ENCODE measurements at regions not wholly inside any gene's neighbourhood (a gene's known extent, or its start where the extent isn't known, plus 50 kb on each side); places are given as distances from the start of the nearest gene placed in this dataset.

- no peak for TF ChIP-seq TOX (CRISPR knock-in tag; IDR thresholded peaks at IDR 0.05; ENCODE audit: borderline replicate concordance)
- TF ChIP-seq CSRNP3 (CRISPR knock-in tag; IDR thresholded peaks at IDR 0.05): no peak
- no peak for TF ChIP-seq ISL1 (CRISPR knock-in tag; IDR thresholded peaks at IDR 0.05)
- no peak for TF ChIP-seq ZFP30 (CRISPR knock-in tag; IDR thresholded peaks at IDR 0.05)
- no peak for TF ChIP-seq CSDC2 (CRISPR knock-in tag; IDR thresholded peaks at IDR 0.05)
- TF ChIP-seq GLIS3 (CRISPR knock-in tag; IDR thresholded peaks at IDR 0.05): no peak
- TF ChIP-seq PPARA (CRISPR knock-in tag; IDR thresholded peaks at IDR 0.05; ENCODE audit: borderline replicate concordance): no peak
- TF ChIP-seq ZNF565 (CRISPR knock-in tag; conservative IDR thresholded peaks at IDR 0.05; ENCODE audit: low read depth): no peak
- TF ChIP-seq ZC3H10 (CRISPR knock-in tag; IDR thresholded peaks at IDR 0.05): no peak
- TF ChIP-seq TSHZ2 (CRISPR knock-in tag; IDR thresholded peaks at IDR 0.05): no peak
- no peak for TF ChIP-seq RARB (CRISPR knock-in tag; IDR thresholded peaks at IDR 0.05)
- TF ChIP-seq OSR1 (CRISPR knock-in tag; IDR thresholded peaks at IDR 0.05): no peak
- TF ChIP-seq POU6F1 (CRISPR knock-in tag; IDR thresholded peaks at IDR 0.05; ENCODE audit: borderline replicate concordance, low read depth): no peak
- TF ChIP-seq SNAI2 (CRISPR knock-in tag; IDR thresholded peaks at IDR 0.05): no peak
- no peak for TF ChIP-seq ZNF70 (CRISPR knock-in tag; IDR thresholded peaks at IDR 0.05)
- ATAC-seq: no peak
Measured at GRCh38 chr6:164505425-164505824, 804.0 kb downstream of the C6orf118 start.

- ATAC-seq: no peak
- TF ChIP-seq POU6F1 (CRISPR knock-in tag; IDR thresholded peaks at IDR 0.05; ENCODE audit: borderline replicate concordance, low read depth) (no peak), OSR1 (CRISPR knock-in tag; IDR thresholded peaks at IDR 0.05) (no peak), TOX (CRISPR knock-in tag; IDR thresholded peaks at IDR 0.05; ENCODE audit: borderline replicate concordance) (no peak), GLIS3 (CRISPR knock-in tag; IDR thresholded peaks at IDR 0.05) (no peak), RARB (CRISPR knock-in tag; IDR thresholded peaks at IDR 0.05) (no peak)
Measured at GRCh38 chr6:164502833-164503232, 806.6 kb downstream of the C6orf118 start.

- TF ChIP-seq SNAI2 (CRISPR knock-in tag; IDR thresholded peaks at IDR 0.05) (no peak), ZC3H10 (CRISPR knock-in tag; IDR thresholded peaks at IDR 0.05) (no peak), CREB5 (CRISPR knock-in tag; IDR thresholded peaks at IDR 0.05; ENCODE audit: low read depth) (no peak), ZNF565 (CRISPR knock-in tag; conservative IDR thresholded peaks at IDR 0.05; ENCODE audit: low read depth) (no peak), CSDC2 (CRISPR knock-in tag; IDR thresholded peaks at IDR 0.05) (no peak), ESRRG (CRISPR knock-in tag; IDR thresholded peaks at IDR 0.05) (no peak), OSR1 (CRISPR knock-in tag; IDR thresholded peaks at IDR 0.05) (no peak), RARB (CRISPR knock-in tag; IDR thresholded peaks at IDR 0.05) (no peak), ISL1 (CRISPR knock-in tag; IDR thresholded peaks at IDR 0.05) (no peak), PPARA (CRISPR knock-in tag; IDR thresholded peaks at IDR 0.05; ENCODE audit: borderline replicate concordance) (no peak), GLIS3 (CRISPR knock-in tag; IDR thresholded peaks at IDR 0.05) (no peak), TCF4 (CRISPR knock-in tag; IDR thresholded peaks at IDR 0.05; ENCODE audit: borderline replicate concordance) (no peak), ARNTL (CRISPR knock-in tag; IDR thresholded peaks at IDR 0.05; ENCODE audit: borderline replicate concordance, low read depth) (no peak), ZFP30 (CRISPR knock-in tag; IDR thresholded peaks at IDR 0.05) (no peak), TOX (CRISPR knock-in tag; IDR thresholded peaks at IDR 0.05; ENCODE audit: borderline replicate concordance) (no peak), POU6F1 (CRISPR knock-in tag; IDR thresholded peaks at IDR 0.05; ENCODE audit: borderline replicate concordance, low read depth) (no peak), TSHZ2 (CRISPR knock-in tag; IDR thresholded peaks at IDR 0.05) (no peak), CSRNP3 (CRISPR knock-in tag; IDR thresholded peaks at IDR 0.05) (no peak)
Measured at GRCh38 chr6:164495882-164496495, 813.4 kb downstream of the C6orf118 start.

More at GRCh38 chr6:164495882-164496495, 813.4 kb downstream of the C6orf118 start:
- ATAC-seq: no peak

Data from SK-N-SH treated with all-trans-retinoic acid at 6 μM for 48 hours (cell line).